Esophagus muscularis mucosa (tissue), 4 donors: ENCODE measurements at regions not wholly inside any gene's neighbourhood (a gene's known extent, or its start where the extent isn't known, plus 50 kb on each side); places are given as distances from the start of the nearest gene placed in this dataset.

Source experiments
- DNase-seq: peaks from one replicate; pipeline ENCODE4 v3.0.0-alpha.2; 2017; ENCODE audit errors: extremely low spot score
- H3K27ac ChIP-seq, 4 donors: fragments of 200-600 bp; sonication (generic); replicated peaks in 1 of 4; 1 replicate in 3 of 4; 2 replicates in 1 of 4; pipeline ENCODE4 v1.5.1; 2016 to 2019; ENCODE audit warnings: mild to moderate bottlenecking in 1 of 4
- H3K27me3 ChIP-seq, 4 donors: fragments of 200-600 bp; sonication (generic); one replicate each; pipeline versions ENCODE4 v1.5.1 to v1.6.0; 2016 to 2019
- H3K36me3 ChIP-seq, 4 donors: fragments of 200-600 bp; sonication (generic); one replicate each; pipeline ENCODE4 v1.5.1; 2016 to 2019
- H3K4me1 ChIP-seq, 4 donors: fragments of 200-600 bp; sonication (generic); one replicate each; pipeline ENCODE4 v1.5.1; 2016 to 2019
- H3K4me3 ChIP-seq, 4 donors: fragments of 200-600 bp; sonication (generic); 1 replicate in 2 of 4; 2 replicates in 2 of 4; pipeline ENCODE4 v1.5.1; 2016 to 2019; ENCODE audit warnings: mild to moderate bottlenecking in 4 of 4, moderate library complexity in 1 of 4
- H3K9me3 ChIP-seq, 4 donors: fragments of 200-600 bp; sonication (generic); 1 replicate in 3 of 4; 2 replicates in 1 of 4; pipeline ENCODE4 v1.5.1; 2016 to 2019
- EP300 ChIP-seq: sonication (generic); formaldehyde crosslinking; IDR thresholded peaks from one replicate; pipeline ENCODE4 v1.6.1; 2017; ENCODE audit warnings: antibody characterized with exemption
- POLR2A ChIP-seq: fragments of 450-650 bp; IDR thresholded peaks from one replicate; pipeline ENCODE4 v1.6.1; 2017; ENCODE audit warnings: antibody characterized with exemption, moderate library complexity, mild to moderate bottlenecking, low read depth
- POLR2AphosphoS5 ChIP-seq, 2 donors: sonication (generic); formaldehyde crosslinking; IDR thresholded peaks; one replicate each; pipeline ENCODE4 v1.6.1; 2017; ENCODE audit warnings: antibody characterized with exemption in 2 of 2
- WGBS: methylation state at CpG from one replicate; pipeline ENCODE4 v1.1.5; 2018; 5-methylcytosine and 5-hydroxymethylcytosine counted together
- intact Hi-C: fragments of 100-400 bp; cut with DNase I; formaldehyde crosslinking; loops from one replicate; pipeline ENCODE4 v1.15.1; 2023
- TF ChIP-seq, protein P1 (sequence below), 3 experiments: fragments of 200-600 bp in 2 of 3; fragments of 450-650 bp in 1 of 3; sonication (generic) in 2 of 3; IDR thresholded peaks; one replicate each; pipeline ENCODE4 v1.5.1; 2017 to 2019; ENCODE audit warnings: antibody characterized with exemption in 3 of 3, mild to moderate bottlenecking in 2 of 3, moderate library complexity in 1 of 3

DNA sequence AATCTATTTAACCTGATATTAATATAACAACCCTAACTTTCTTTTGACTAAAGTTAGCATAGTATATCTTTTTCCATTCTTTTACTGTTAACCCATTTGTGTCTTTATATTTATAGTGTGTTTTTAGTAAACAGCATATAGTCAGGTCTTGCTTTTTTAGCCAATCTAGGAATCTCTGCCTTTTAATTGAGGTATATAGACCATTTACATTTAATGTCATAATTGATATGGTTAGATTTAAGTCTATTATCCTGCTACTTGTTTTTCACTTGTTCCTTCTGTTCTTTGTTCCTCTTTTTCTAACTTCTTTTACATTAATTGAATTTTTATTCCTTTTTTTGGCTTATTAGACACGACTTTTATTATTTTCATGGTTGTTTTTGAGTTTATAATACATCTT is 174.4 kb downstream of the KCTD15 start:
- DNase-seq: no peak
- no peaks in the 10 kb centered on the region for H3K27me3 ChIP-seq
- TF ChIP-seq EP300: no peak
- no peak for TF ChIP-seq POLR2A
- TF ChIP-seq POLR2AphosphoS5 (IDR thresholded peaks at IDR 0.05): no peak
- TF ChIP-seq, protein P1, sequence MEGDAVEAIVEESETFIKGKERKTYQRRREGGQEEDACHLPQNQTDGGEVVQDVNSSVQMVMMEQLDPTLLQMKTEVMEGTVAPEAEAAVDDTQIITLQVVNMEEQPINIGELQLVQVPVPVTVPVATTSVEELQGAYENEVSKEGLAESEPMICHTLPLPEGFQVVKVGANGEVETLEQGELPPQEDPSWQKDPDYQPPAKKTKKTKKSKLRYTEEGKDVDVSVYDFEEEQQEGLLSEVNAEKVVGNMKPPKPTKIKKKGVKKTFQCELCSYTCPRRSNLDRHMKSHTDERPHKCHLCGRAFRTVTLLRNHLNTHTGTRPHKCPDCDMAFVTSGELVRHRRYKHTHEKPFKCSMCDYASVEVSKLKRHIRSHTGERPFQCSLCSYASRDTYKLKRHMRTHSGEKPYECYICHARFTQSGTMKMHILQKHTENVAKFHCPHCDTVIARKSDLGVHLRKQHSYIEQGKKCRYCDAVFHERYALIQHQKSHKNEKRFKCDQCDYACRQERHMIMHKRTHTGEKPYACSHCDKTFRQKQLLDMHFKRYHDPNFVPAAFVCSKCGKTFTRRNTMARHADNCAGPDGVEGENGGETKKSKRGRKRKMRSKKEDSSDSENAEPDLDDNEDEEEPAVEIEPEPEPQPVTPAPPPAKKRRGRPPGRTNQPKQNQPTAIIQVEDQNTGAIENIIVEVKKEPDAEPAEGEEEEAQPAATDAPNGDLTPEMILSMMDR (IDR thresholded peaks at IDR 0.05): no peak
- H3K36me3 ChIP-seq: no peaks in the 10 kb centered on the region
- intact Hi-C loops: no loop called here
- no peaks in the 10 kb centered on the region for H3K4me1 ChIP-seq
- H3K4me3 ChIP-seq: no peak overlapping the region
- H3K9me3 ChIP-seq: peaks cover 0 to 37% (median 24%) of the 10 kb centered on the region in 4 donors
- WGBS: 83% methylated on average over 1 of the region's 1 CpG
- no peak overlapping the region for H3K27ac ChIP-seq

DNA sequence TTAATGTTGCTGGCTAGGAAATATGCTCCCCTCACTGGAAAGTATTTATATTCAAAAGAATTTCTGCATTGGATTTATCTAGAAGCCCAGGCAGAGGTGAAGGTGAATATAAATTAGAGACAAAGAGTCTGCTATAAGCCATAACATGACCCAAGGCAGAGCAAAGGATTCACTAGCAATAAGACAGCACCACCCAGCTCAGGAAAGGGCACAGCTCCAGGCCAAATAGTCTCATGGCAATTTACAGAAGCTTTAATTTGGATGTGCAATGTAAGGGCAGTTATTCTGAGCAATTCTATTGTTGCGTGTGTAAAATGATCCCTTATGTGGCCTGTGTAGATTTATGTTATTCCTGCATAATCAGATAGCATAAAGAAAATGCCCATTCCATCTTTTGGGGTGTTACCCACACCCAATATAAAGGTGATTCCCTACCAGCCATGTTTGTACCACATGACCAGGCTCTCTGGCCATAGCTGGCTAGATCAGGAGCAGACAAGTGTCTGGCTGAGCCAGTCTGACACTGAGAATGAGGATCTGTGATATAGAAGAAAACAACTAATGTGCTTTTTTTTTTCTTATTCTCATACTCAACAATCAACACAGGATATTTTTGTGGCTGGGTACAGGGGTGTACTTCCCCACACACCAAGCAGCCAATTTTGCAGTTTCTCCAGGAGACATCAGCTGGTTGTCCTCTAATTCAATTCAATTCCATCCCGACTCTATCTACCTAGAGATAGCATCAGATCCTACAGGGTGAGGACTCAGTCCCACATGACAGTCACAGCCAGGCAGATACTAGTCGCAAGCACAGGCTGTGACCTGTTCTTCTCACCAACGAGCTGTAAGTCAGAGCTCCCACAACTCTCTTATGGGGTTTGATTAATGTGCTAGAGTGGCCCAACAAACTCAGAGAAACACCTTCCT is 181.4 kb downstream of the KCTD15 start:
- TF ChIP-seq POLR2A: no peak
- no peak overlapping the region for H3K4me3 ChIP-seq
- peaks cover 0 to 3% (median 0%) of the 10 kb centered on the region in 4 donors for H3K9me3 ChIP-seq
- no peak for DNase-seq
- H3K27ac ChIP-seq: no peak overlapping the region
- intact Hi-C loops: no loop called here
- H3K36me3 ChIP-seq: no peaks in the 10 kb centered on the region
- no peaks in the 10 kb centered on the region for H3K4me1 ChIP-seq
- WGBS: 87% methylated on average over 4 of the region's 4 CpGs
- peaks cover 0 to 23% (median 0%) of the 10 kb centered on the region in 4 donors for H3K27me3 ChIP-seq

DNA sequence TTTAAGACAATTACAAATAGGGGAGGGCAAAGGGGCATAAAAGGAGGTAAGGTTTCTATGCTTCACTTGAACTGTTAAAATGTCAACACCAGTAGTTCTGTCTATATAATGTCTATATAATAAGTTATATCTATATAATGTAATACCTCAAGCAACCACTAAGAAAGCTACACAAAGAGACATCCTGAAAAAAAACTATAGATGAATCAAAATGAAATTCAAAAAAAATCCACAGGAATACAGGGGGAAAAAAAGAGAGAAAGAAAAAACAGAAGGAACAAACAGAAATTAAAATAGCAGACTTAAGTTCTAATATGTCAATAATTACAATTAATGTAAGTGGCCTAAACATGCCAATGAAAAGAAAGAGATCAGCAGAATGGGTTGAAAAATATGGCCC is 186.0 kb downstream of the KCTD15 start:
- H3K27me3 ChIP-seq: peaks cover 0 to 34% (median 0%) of the 10 kb centered on the region in 4 donors
- no peak overlapping the region for H3K27ac ChIP-seq
- intact Hi-C loops: no loop called here
- TF ChIP-seq POLR2A: no peak
- TF ChIP-seq, protein P1 (IDR thresholded peaks at IDR 0.05): peak in 1 of 3 experiments; percentile 8
- no peak for DNase-seq
- peaks cover 0 to 9% (median 5%) of the 10 kb centered on the region in 4 donors for H3K9me3 ChIP-seq
- H3K36me3 ChIP-seq: no peaks in the 10 kb centered on the region
- no peak overlapping the region for H3K4me3 ChIP-seq
- H3K4me1 ChIP-seq: no peaks in the 10 kb centered on the region

DNA sequence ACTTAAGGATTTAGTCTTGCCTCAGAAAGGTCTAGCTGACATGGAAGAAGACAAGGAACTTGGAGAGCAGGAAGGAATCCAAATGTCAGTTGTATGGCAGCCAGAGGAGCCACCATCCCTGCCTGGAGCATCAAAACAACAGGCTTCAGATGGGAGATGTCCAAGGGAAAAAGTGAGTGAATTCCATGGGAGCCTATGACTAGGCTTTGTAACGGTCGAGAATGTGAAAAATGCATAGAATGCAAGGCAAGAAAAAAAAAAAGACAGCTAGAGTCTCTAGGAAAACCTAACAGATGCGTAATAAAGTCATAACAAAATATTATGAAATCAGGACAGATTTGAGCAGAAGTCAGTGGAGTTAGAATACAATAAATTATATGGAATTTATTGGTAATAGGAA is 183.7 kb upstream of the LSM14A start:
- intact Hi-C loops: no loop called here
- Histone ChIP-seq H3K9me3 (peaks cover 0 to 40% (median 24%) of the 10 kb centered on the region in 4 donors), H3K27ac (no peak overlapping the region), H3K4me1 (no peaks in the 10 kb centered on the region), H3K4me3 (no peak overlapping the region), H3K27me3 (peaks cover 0 to 21% (median 0%) of the 10 kb centered on the region in 4 donors), H3K36me3 (no peaks in the 10 kb centered on the region)
- TF ChIP-seq POLR2AphosphoS5 (IDR thresholded peaks at IDR 0.05): no peak
- no peak for TF ChIP-seq POLR2A
- TF ChIP-seq, protein P1 (IDR thresholded peaks at IDR 0.05): no peak
- no peak for TF ChIP-seq EP300
- no peak for DNase-seq
- WGBS: 58% methylated on average over 3 of the region's 3 CpGs

DNA sequence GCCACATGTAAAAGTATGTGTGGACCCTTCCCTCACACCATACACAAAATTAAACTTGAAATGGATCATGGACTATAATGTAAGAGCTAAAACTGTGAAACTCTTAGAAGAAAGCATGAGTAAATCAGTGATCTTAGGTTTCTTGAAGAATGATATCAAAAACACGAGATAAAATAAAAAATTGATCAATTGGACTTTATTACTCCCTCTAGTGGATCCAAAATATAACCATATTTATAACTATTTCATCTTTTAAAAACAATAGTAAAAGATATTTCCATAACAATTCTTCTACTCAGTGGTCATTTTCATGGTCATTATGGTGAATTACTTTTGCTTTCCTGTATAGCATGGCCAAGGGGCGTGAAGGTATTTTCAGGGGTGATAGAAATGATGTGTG is 174.6 kb upstream of the LSM14A start:
- TF ChIP-seq POLR2A (no peak), POLR2AphosphoS5 (IDR thresholded peaks at IDR 0.05) (no peak), EP300 (no peak)
- TF ChIP-seq, protein P1 (IDR thresholded peaks at IDR 0.05): peak in 1 of 3 experiments; percentile 15
- no peak for DNase-seq
- intact Hi-C loops: loop anchor here (2.0 to 5.0 kb wide), 2 partner anchors 205 to 219 kb away; no protein-coding TSS in a partner anchor
- H3K27ac ChIP-seq: no peak overlapping the region
- no peak overlapping the region for H3K4me3 ChIP-seq
- H3K9me3 ChIP-seq: peaks cover 0 to 5% (median 2%) of the 10 kb centered on the region in 4 donors
- peaks cover 0 to 16% (median 0%) of the 10 kb centered on the region in 4 donors for H3K27me3 ChIP-seq
- H3K4me1 ChIP-seq: no peaks in the 10 kb centered on the region
- WGBS: 55% methylated on average over 2 of the region's 2 CpGs
- no peaks in the 10 kb centered on the region for H3K36me3 ChIP-seq
